ENCODE measurements at regions not wholly inside any gene's neighbourhood (a gene's known extent, or its start where the extent isn't known, plus 50 kb on each side); places are given as distances from the start of the nearest gene placed in this dataset.

GRCh38 chr1:60376196-60376595 lies 302.6 kb upstream of the C1orf87 start:
- H3K27me3 ChIP-seq = no peaks in the 10 kb centered on the region
- H3K4me3 ChIP-seq = no peak overlapping the region
- no peak overlapping the region for H3K9ac ChIP-seq
- no peak overlapping the region for H3K4me2 ChIP-seq
- H3K27ac ChIP-seq = no peak overlapping the region
- no peaks in the 10 kb centered on the region for H3K4me1 ChIP-seq
- H3K9me3 ChIP-seq (replicated peaks in 1 of 11) = peaks cover 3 to 16% (median 10%) of the 10 kb centered on the region in 11 experiments; a peak in 15 of 22 replicates
- no peaks in the 10 kb centered on the region for H3K36me3 ChIP-seq
- no peak for TF ChIP-seq Cebpa-rat (IDR thresholded peaks at IDR 0.05)
- H4K20me1 ChIP-seq = no peaks in the 10 kb centered on the region

- Histone ChIP-seq H4K20me1 (no peaks in the 10 kb centered on the region), H3K9me3 (replicated peaks in 1 of 11) (peaks cover 3 to 20% (median 11%) of the 10 kb centered on the region in 11 experiments; a peak in 15 of 22 replicates), H3K4me2 (no peak overlapping the region), H3K4me1 (no peaks in the 10 kb centered on the region), H3K4me3 (no peak overlapping the region), H3K9ac (no peak overlapping the region), H3K36me3 (no peaks in the 10 kb centered on the region), H3K27me3 (no peaks in the 10 kb centered on the region), H3K27ac (no peak overlapping the region)
- TF ChIP-seq Cebpa-rat (IDR thresholded peaks at IDR 0.05) = no peak
These were observed 301.0 kb upstream of the C1orf87 start for GRCh38 chr1:60374537-60374936.

GRCh38 chr1:60367532-60367931 lies 294.0 kb upstream of the C1orf87 start:
- Histone ChIP-seq H3K9me3 (replicated peaks in 1 of 11) (peaks cover 3 to 17% (median 11%) of the 10 kb centered on the region in 11 experiments; a peak in 15 of 22 replicates), H3K27ac (no peak overlapping the region), H3K4me1 (peaks cover 8 to 19% (median 15%) of the 10 kb centered on the region in 10 experiments; a peak in 19 of 20 replicates), H3K9ac (no peak overlapping the region), H3K36me3 (no peaks in the 10 kb centered on the region), H3K4me2 (peak overlapping the region; percentile 38 to 79 (median 58)), H4K20me1 (no peaks in the 10 kb centered on the region), H3K4me3 (no peak overlapping the region), H3K27me3 (no peaks in the 10 kb centered on the region)
- TF ChIP-seq Cebpa-rat (IDR thresholded peaks at IDR 0.05) = no peak

GRCh38 chr1:60359431-60359830 lies 285.9 kb upstream of the C1orf87 start:
- H3K4me2 ChIP-seq = no peak overlapping the region
- H3K27ac ChIP-seq = no peak overlapping the region
- H3K36me3 ChIP-seq = no peaks in the 10 kb centered on the region
- H3K9ac ChIP-seq = no peak overlapping the region
- no peaks in the 10 kb centered on the region for H3K27me3 ChIP-seq
- peaks cover 0 to 9% (median 0%) of the 10 kb centered on the region in 11 experiments; a peak in 4 of 22 replicates for H3K9me3 ChIP-seq (replicated peaks in 1 of 11)
- H3K4me1 ChIP-seq = no peaks in the 10 kb centered on the region
- H4K20me1 ChIP-seq = no peaks in the 10 kb centered on the region
- no peak overlapping the region for H3K4me3 ChIP-seq
- no peak for TF ChIP-seq Cebpa-rat (IDR thresholded peaks at IDR 0.05)

- H3K27me3 ChIP-seq = no peaks in the 10 kb centered on the region
- no peak overlapping the region for H3K4me3 ChIP-seq
- H4K20me1 ChIP-seq = no peaks in the 10 kb centered on the region
- H3K36me3 ChIP-seq = no peaks in the 10 kb centered on the region
- H3K4me1 ChIP-seq = no peaks in the 10 kb centered on the region
- H3K9ac ChIP-seq = no peak overlapping the region
- no peak for TF ChIP-seq Cebpa-rat (IDR thresholded peaks at IDR 0.05)
- H3K9me3 ChIP-seq (replicated peaks in 1 of 11) = no peaks in the 10 kb centered on the region
- no peak overlapping the region for H3K27ac ChIP-seq
- H3K4me2 ChIP-seq = no peak overlapping the region
These were observed 277.0 kb upstream of the C1orf87 start for GRCh38 chr1:60350531-60350930.

GRCh38 chr1:60348884-60349283 lies 275.3 kb upstream of the C1orf87 start:
- TF ChIP-seq Cebpa-rat (IDR thresholded peaks at IDR 0.05) = no peak
- Histone ChIP-seq H3K9me3 (replicated peaks in 1 of 11) (no peaks in the 10 kb centered on the region), H3K27ac (no peak overlapping the region), H4K20me1 (no peaks in the 10 kb centered on the region), H3K9ac (no peak overlapping the region), H3K4me1 (no peaks in the 10 kb centered on the region), H3K4me2 (no peak overlapping the region), H3K27me3 (no peaks in the 10 kb centered on the region), H3K36me3 (no peaks in the 10 kb centered on the region), H3K4me3 (no peak overlapping the region)

- Histone ChIP-seq H3K4me3 (no peak overlapping the region), H3K36me3 (no peaks in the 10 kb centered on the region), H3K9me3 (replicated peaks in 1 of 11) (no peaks in the 10 kb centered on the region), H3K27ac (no peak overlapping the region), H3K4me2 (no peak overlapping the region), H3K9ac (no peak overlapping the region), H4K20me1 (no peaks in the 10 kb centered on the region), H3K4me1 (no peaks in the 10 kb centered on the region), H3K27me3 (no peaks in the 10 kb centered on the region)
- TF ChIP-seq Cebpa-rat (IDR thresholded peaks at IDR 0.05) = no peak
These were observed 272.1 kb upstream of the C1orf87 start for GRCh38 chr1:60345621-60346020.

- Histone ChIP-seq H3K4me1 (no peaks in the 10 kb centered on the region), H3K4me2 (no peak overlapping the region), H3K27me3 (no peaks in the 10 kb centered on the region), H3K4me3 (no peak overlapping the region), H3K9ac (no peak overlapping the region), H3K36me3 (no peaks in the 10 kb centered on the region), H3K9me3 (replicated peaks in 1 of 11) (no peaks in the 10 kb centered on the region), H3K27ac (no peak overlapping the region), H4K20me1 (no peaks in the 10 kb centered on the region)
- TF ChIP-seq Cebpa-rat (IDR thresholded peaks at IDR 0.05) = no peak
These were observed 271.5 kb upstream of the C1orf87 start for GRCh38 chr1:60345049-60345448.

GRCh38 chr1:60343736-60344135 lies 270.2 kb upstream of the C1orf87 start:
- no peak for TF ChIP-seq Cebpa-rat (IDR thresholded peaks at IDR 0.05)
- H3K4me3 ChIP-seq = no peak overlapping the region
- H4K20me1 ChIP-seq = no peaks in the 10 kb centered on the region
- H3K27ac ChIP-seq = no peak overlapping the region
- H3K9me3 ChIP-seq (replicated peaks in 1 of 11) = no peaks in the 10 kb centered on the region
- no peak overlapping the region for H3K4me2 ChIP-seq
- no peaks in the 10 kb centered on the region for H3K4me1 ChIP-seq
- H3K36me3 ChIP-seq = no peaks in the 10 kb centered on the region
- H3K27me3 ChIP-seq = no peaks in the 10 kb centered on the region
- no peak overlapping the region for H3K9ac ChIP-seq

GRCh38 chr1:60342569-60342968 lies 269.0 kb upstream of the C1orf87 start:
- no peak overlapping the region for H3K4me2 ChIP-seq
- no peak overlapping the region for H3K27ac ChIP-seq
- H3K9ac ChIP-seq = no peak overlapping the region
- H4K20me1 ChIP-seq = no peaks in the 10 kb centered on the region
- no peaks in the 10 kb centered on the region for H3K9me3 ChIP-seq (replicated peaks in 1 of 11)
- no peak for TF ChIP-seq Cebpa-rat (IDR thresholded peaks at IDR 0.05)
- no peak overlapping the region for H3K4me3 ChIP-seq
- no peaks in the 10 kb centered on the region for H3K4me1 ChIP-seq
- no peaks in the 10 kb centered on the region for H3K27me3 ChIP-seq
- no peaks in the 10 kb centered on the region for H3K36me3 ChIP-seq
